ENCODE measurements at regions not wholly inside any gene's neighbourhood (a gene's known extent, or its start where the extent isn't known, plus 50 kb on each side); places are given as distances from the start of the nearest gene placed in this dataset.
"Not testable (repeated sequence)": the region's sequence is repeated elsewhere in the genome, so short reads cannot be mapped to it uniquely, and the experiment has no call there.

- H3K9me3 ChIP-seq (replicated peaks), result no peaks in the 10 kb centered on the region
- no peaks in the 10 kb centered on the region for H3K36me3 ChIP-seq
- H3K27ac ChIP-seq (replicated peaks), result no peak overlapping the region
- no peak for DNase-seq
- no peak for TF ChIP-seq CTCF (IDR thresholded peaks at IDR 0.05; ENCODE audit: borderline replicate concordance)
- no peaks in the 10 kb centered on the region for H3K27me3 ChIP-seq (ENCODE audit: low read depth)
- H3K4me3 ChIP-seq, result no peak overlapping the region
- intact Hi-C loops (cut with micrococcal nuclease), result no loop called here
- no peaks in the 10 kb centered on the region for H3K4me1 ChIP-seq
These were observed 283.4 kb upstream of the GRAMD2B start for GRCh38 chr5:126139773-126140172.

GRCh38 chr5:126143622-126144021 lies 279.6 kb upstream of the GRAMD2B start:
- intact Hi-C loops (cut with micrococcal nuclease), result no loop called here
- no peaks in the 10 kb centered on the region for H3K4me1 ChIP-seq
- no peaks in the 10 kb centered on the region for H3K27me3 ChIP-seq (ENCODE audit: low read depth)
- H3K4me3 ChIP-seq, result no peak overlapping the region
- H3K36me3 ChIP-seq, result no peaks in the 10 kb centered on the region
- no peak for DNase-seq
- H3K27ac ChIP-seq (replicated peaks), result no peak overlapping the region
- no peak for TF ChIP-seq CTCF (IDR thresholded peaks at IDR 0.05; ENCODE audit: borderline replicate concordance)
- no peaks in the 10 kb centered on the region for H3K9me3 ChIP-seq (replicated peaks)

GRCh38 chr5:126150319-126150718 lies 272.9 kb upstream of the GRAMD2B start:
- H3K4me1 ChIP-seq; intact Hi-C loops (cut with micrococcal nuclease); DNase-seq; H3K27ac ChIP-seq (replicated peaks); H3K27me3 ChIP-seq (ENCODE audit: low read depth); H3K9me3 ChIP-seq (replicated peaks); H3K4me3 ChIP-seq; H3K36me3 ChIP-seq: not testable (repeated sequence)

- H3K4me1 ChIP-seq; H3K27me3 ChIP-seq (ENCODE audit: low read depth); DNase-seq; H3K4me3 ChIP-seq; H3K27ac ChIP-seq (replicated peaks); H3K36me3 ChIP-seq; intact Hi-C loops (cut with micrococcal nuclease): not testable (repeated sequence)
- H3K9me3 ChIP-seq (replicated peaks), result peaks cover 31% of the 10 kb centered on the region
These were observed 267.9 kb upstream of the GRAMD2B start for GRCh38 chr5:126155298-126155697.

- Histone ChIP-seq H3K4me3 (no peak overlapping the region), H3K36me3 (no peaks in the 10 kb centered on the region), H3K27ac (replicated peaks) (no peak overlapping the region), H3K4me1 (no peaks in the 10 kb centered on the region), H3K9me3 (replicated peaks) (peaks cover 42% of the 10 kb centered on the region), H3K27me3 (ENCODE audit: low read depth) (no peaks in the 10 kb centered on the region)
- TF ChIP-seq CTCF (IDR thresholded peaks at IDR 0.05; ENCODE audit: borderline replicate concordance), result no peak
- intact Hi-C loops (cut with micrococcal nuclease), result no loop called here
- no peak for DNase-seq
These were observed 256.8 kb upstream of the GRAMD2B start for GRCh38 chr5:126166368-126166767.

GRCh38 chr5:126168785-126169184 lies 254.4 kb upstream of the GRAMD2B start:
- Histone ChIP-seq H3K27ac (replicated peaks) (no peak overlapping the region), H3K9me3 (replicated peaks) (peaks cover 42% of the 10 kb centered on the region)
- no peak for TF ChIP-seq CTCF (IDR thresholded peaks at IDR 0.05; ENCODE audit: borderline replicate concordance)

GRCh38 chr5:126171916-126172315 lies 251.3 kb upstream of the GRAMD2B start:
- no peak overlapping the region for H3K4me3 ChIP-seq
- no peaks in the 10 kb centered on the region for H3K4me1 ChIP-seq
- TF ChIP-seq CTCF (IDR thresholded peaks at IDR 0.05; ENCODE audit: borderline replicate concordance), result no peak
- no peak overlapping the region for H3K27ac ChIP-seq (replicated peaks)
- no peaks in the 10 kb centered on the region for H3K36me3 ChIP-seq
- H3K9me3 ChIP-seq (replicated peaks), result peaks cover 37% of the 10 kb centered on the region
- intact Hi-C loops (cut with micrococcal nuclease), result no loop called here
- H3K27me3 ChIP-seq (ENCODE audit: low read depth), result no peaks in the 10 kb centered on the region
- no peak for DNase-seq

More at GRCh38 chr5:126168785-126169184, 254.4 kb upstream of the GRAMD2B start:
- no peak for DNase-seq
- Histone ChIP-seq H3K36me3 (no peaks in the 10 kb centered on the region), H3K4me1 (no peaks in the 10 kb centered on the region), H3K4me3 (no peak overlapping the region), H3K27me3 (ENCODE audit: low read depth) (no peaks in the 10 kb centered on the region)
- intact Hi-C loops (cut with micrococcal nuclease), result no loop called here

Data from left ventricle myocardium inferior (tissue), 1 donor.